Thyroid gland (tissue), 4 donors: ENCODE measurements at regions not wholly inside any gene's neighbourhood (a gene's known extent, or its start where the extent isn't known, plus 50 kb on each side); places are given as distances from the start of the nearest gene placed in this dataset.

ENCODE experiments used
- POLR2A ChIP-seq, 2 donors: fragments of 450-650 bp; IDR thresholded peaks; one replicate each; pipeline ENCODE4 v1.6.1; 2017; ENCODE audit warnings: antibody characterized with exemption in 2 of 2, mild to moderate bottlenecking in 2 of 2, moderate library complexity in 1 of 2
- TF ChIP-seq, protein P1 (sequence below), 6 experiments: fragments of 200-600 bp in 3 of 6; fragments of 450-650 bp in 3 of 6; sonication (generic) in 3 of 6; IDR thresholded peaks; one replicate each; pipeline ENCODE4 v1.5.1; 2016 to 2019; ENCODE audit warnings: antibody characterized with exemption in 6 of 6, mild to moderate bottlenecking in 2 of 6, inconsistent platforms in 1 of 6, moderate library complexity in 1 of 6

DNA sequence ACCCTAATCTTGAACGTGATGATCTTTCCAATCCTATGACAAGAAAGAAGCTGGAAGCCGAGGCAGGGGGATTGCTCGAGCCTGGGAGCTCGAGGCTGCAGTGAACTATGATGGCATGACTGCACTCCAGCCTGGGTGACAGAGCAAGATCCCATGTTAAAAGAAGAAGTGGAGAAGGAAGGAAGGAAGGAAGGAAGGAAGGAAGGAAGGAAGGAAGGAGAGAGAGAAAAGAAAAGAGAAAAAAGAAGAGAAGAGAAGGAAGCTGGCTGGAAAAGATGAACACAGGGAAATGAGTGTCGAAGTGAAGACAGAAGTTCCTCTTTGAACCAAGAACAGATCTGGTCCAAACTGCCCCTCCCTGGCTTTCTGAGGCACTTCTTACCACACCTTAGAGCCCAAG, 100.5 kb upstream of the PRNP start:
- no peak for TF ChIP-seq POLR2A (IDR thresholded peaks at IDR 0.05)
- TF ChIP-seq, protein P1, sequence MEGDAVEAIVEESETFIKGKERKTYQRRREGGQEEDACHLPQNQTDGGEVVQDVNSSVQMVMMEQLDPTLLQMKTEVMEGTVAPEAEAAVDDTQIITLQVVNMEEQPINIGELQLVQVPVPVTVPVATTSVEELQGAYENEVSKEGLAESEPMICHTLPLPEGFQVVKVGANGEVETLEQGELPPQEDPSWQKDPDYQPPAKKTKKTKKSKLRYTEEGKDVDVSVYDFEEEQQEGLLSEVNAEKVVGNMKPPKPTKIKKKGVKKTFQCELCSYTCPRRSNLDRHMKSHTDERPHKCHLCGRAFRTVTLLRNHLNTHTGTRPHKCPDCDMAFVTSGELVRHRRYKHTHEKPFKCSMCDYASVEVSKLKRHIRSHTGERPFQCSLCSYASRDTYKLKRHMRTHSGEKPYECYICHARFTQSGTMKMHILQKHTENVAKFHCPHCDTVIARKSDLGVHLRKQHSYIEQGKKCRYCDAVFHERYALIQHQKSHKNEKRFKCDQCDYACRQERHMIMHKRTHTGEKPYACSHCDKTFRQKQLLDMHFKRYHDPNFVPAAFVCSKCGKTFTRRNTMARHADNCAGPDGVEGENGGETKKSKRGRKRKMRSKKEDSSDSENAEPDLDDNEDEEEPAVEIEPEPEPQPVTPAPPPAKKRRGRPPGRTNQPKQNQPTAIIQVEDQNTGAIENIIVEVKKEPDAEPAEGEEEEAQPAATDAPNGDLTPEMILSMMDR (IDR thresholded peaks at IDR 0.05), result no peak
